ENCODE measurements at regions not wholly inside any gene's neighbourhood (a gene's known extent, or its start where the extent isn't known, plus 50 kb on each side); places are given as distances from the start of the nearest gene placed in this dataset.

- Histone ChIP-seq H3F3A (ENCODE audit: insufficient read depth, low read length, poor library complexity, severe bottlenecking) (no peaks in the 10 kb centered on the region), H3K9ac (ENCODE audit: low read length) (no peak overlapping the region), H3K4me2 (ENCODE audit: low read length) (peak overlapping the region; percentile 4), H3K27ac (ENCODE audit: low read length) (peak overlapping the region; percentile 25), H2AFZ (ENCODE audit: low read depth, low read length) (no peak overlapping the region), H3K36me3 (ENCODE audit: insufficient read depth, low read length) (no peaks in the 10 kb centered on the region), H3K9me2 (ENCODE audit: insufficient read depth, low read length) (no peaks in the 10 kb centered on the region), H3K4me3 (ENCODE audit: low read length) (no peak overlapping the region), H3K27me3 (ENCODE audit: insufficient read depth, low read depth, low read length) (no peaks in the 10 kb centered on the region), H3K79me2 (replicated peaks; ENCODE audit: insufficient read depth, low read length) (no peaks in the 10 kb centered on the region), H3K9me3 (ENCODE audit: low read length) (no peaks in the 10 kb centered on the region), H4K20me1 (ENCODE audit: insufficient read depth) (no peaks in the 10 kb centered on the region)
- no peak for TF ChIP-seq TAF1 (IDR thresholded peaks at IDR 0.05; ENCODE audit: low read depth)
- TF ChIP-seq REST (IDR thresholded peaks at IDR 0.05; ENCODE audit: borderline replicate concordance) = no peak
- TF ChIP-seq CTCF (IDR thresholded peaks at IDR 0.05; ENCODE audit: poor library complexity, severe bottlenecking) = no peak
- no peak for TF ChIP-seq EZH2 (IDR thresholded peaks at IDR 0.05; ENCODE audit: borderline replicate concordance, insufficient read depth, low read length, poor library complexity, severe bottlenecking)
- TF ChIP-seq MXI1 (conservative IDR thresholded peaks at IDR 0.05; ENCODE audit: poor library complexity, severe bottlenecking) = no peak
- TF ChIP-seq EP300 (conservative IDR thresholded peaks at IDR 0.05; ENCODE audit: poor library complexity, severe bottlenecking) = peak; percentile 80
- TF ChIP-seq SMC3 (conservative IDR thresholded peaks at IDR 0.05; ENCODE audit: poor library complexity) = no peak
- peak; percentile 66 for TF ChIP-seq POLR2AphosphoS5 (IDR thresholded peaks at IDR 0.05)
- no peak for TF ChIP-seq RAD21 (conservative IDR thresholded peaks at IDR 0.05)
Observed at GRCh38 chr12:24645254-24645653, 303.6 kb downstream of the BCAT1 start.

GRCh38 chr12:24643120-24644119 lies 305.5 kb downstream of the BCAT1 start:
- no peaks in the 10 kb centered on the region for H3K36me3 ChIP-seq (ENCODE audit: insufficient read depth, low read length)
- no peak overlapping the region for H3K27ac ChIP-seq (ENCODE audit: low read length)
- H3K9me3 ChIP-seq (ENCODE audit: low read length) = no peaks in the 10 kb centered on the region
- no peaks in the 10 kb centered on the region for H3K9me2 ChIP-seq (ENCODE audit: insufficient read depth, low read length)
- H3K4me3 ChIP-seq (ENCODE audit: low read length) = no peak overlapping the region
- H3K9ac ChIP-seq (ENCODE audit: low read length) = no peak overlapping the region
- no peak for TF ChIP-seq SMC3 (conservative IDR thresholded peaks at IDR 0.05; ENCODE audit: poor library complexity)
- no peak for TF ChIP-seq REST (IDR thresholded peaks at IDR 0.05; ENCODE audit: borderline replicate concordance)
- TF ChIP-seq MXI1 (conservative IDR thresholded peaks at IDR 0.05; ENCODE audit: poor library complexity, severe bottlenecking) = no peak
- TF ChIP-seq EZH2 (IDR thresholded peaks at IDR 0.05; ENCODE audit: borderline replicate concordance, insufficient read depth, low read length, poor library complexity, severe bottlenecking) = no peak
- TF ChIP-seq CTCF (IDR thresholded peaks at IDR 0.05; ENCODE audit: poor library complexity, severe bottlenecking) = no peak
- no peak for TF ChIP-seq POLR2AphosphoS5 (IDR thresholded peaks at IDR 0.05)
- no peak for TF ChIP-seq EP300 (conservative IDR thresholded peaks at IDR 0.05; ENCODE audit: poor library complexity, severe bottlenecking)
- no peak for TF ChIP-seq TAF1 (IDR thresholded peaks at IDR 0.05; ENCODE audit: low read depth)
- no peak for TF ChIP-seq RAD21 (conservative IDR thresholded peaks at IDR 0.05)
- no peaks in the 10 kb centered on the region for H3K79me2 ChIP-seq (replicated peaks; ENCODE audit: insufficient read depth, low read length)
- H2AFZ ChIP-seq (ENCODE audit: low read depth, low read length) = no peak overlapping the region
- no peaks in the 10 kb centered on the region for H3K27me3 ChIP-seq (ENCODE audit: insufficient read depth, low read depth, low read length)
- H3K4me2 ChIP-seq (ENCODE audit: low read length) = no peak overlapping the region
- H4K20me1 ChIP-seq (ENCODE audit: insufficient read depth) = no peaks in the 10 kb centered on the region
- no peaks in the 10 kb centered on the region for H3F3A ChIP-seq (ENCODE audit: insufficient read depth, low read length, poor library complexity, severe bottlenecking)
